ENCODE measurements at regions not wholly inside any gene's neighbourhood (a gene's known extent, or its start where the extent isn't known, plus 50 kb on each side); places are given as distances from the start of the nearest gene placed in this dataset.

GRCh38 chr1:105204836-105205371, 1455.2 kb downstream of the AMY1C start:
- no peaks in the 10 kb centered on the region for H3K4me1 ChIP-seq
- peaks cover 0 to 5% (median 1%) of the 10 kb centered on the region in 4 donors for H3K9me3 ChIP-seq
- H3K27me3 ChIP-seq = no peaks in the 10 kb centered on the region
- no peak overlapping the region for H3K27ac ChIP-seq
- TF ChIP-seq POLR2AphosphoS5 (IDR thresholded peaks at IDR 0.05) (no peak), POLR2A (IDR thresholded peaks at IDR 0.05) (no peak)
- ATAC-seq (ENCODE audit: low FRiP score in 2 of 2) = no peak
- H3K4me3 ChIP-seq = no peak overlapping the region
- WGBS, 2 donors = 81 to 90% methylated on average over 4 to 5 of the region's 5 CpGs
- H3K36me3 ChIP-seq = no peaks in the 10 kb centered on the region
- DNase-seq = no peak

GRCh38 chr1:105208581-105208980, 1458.9 kb downstream of the AMY1C start:
- no peaks in the 10 kb centered on the region for H3K27me3 ChIP-seq
- ATAC-seq (ENCODE audit: low FRiP score in 2 of 2) (no peak), DNase-seq (no peak)
- H3K27ac ChIP-seq = no peak overlapping the region
- H3K4me3 ChIP-seq = no peak overlapping the region
- no peaks in the 10 kb centered on the region for H3K4me1 ChIP-seq
- H3K36me3 ChIP-seq = no peaks in the 10 kb centered on the region
- H3K9me3 ChIP-seq = peaks cover 0 to 5% (median 1%) of the 10 kb centered on the region in 4 donors
- TF ChIP-seq POLR2A (IDR thresholded peaks at IDR 0.05) = no peak
- TF ChIP-seq CTCF (IDR thresholded peaks at IDR 0.05) = no peak
- TF ChIP-seq EP300 (IDR thresholded peaks at IDR 0.05) = no peak
- TF ChIP-seq POLR2AphosphoS5 (IDR thresholded peaks at IDR 0.05) = no peak
- 93 to 96% methylated on average over 3 of the region's 3 CpGs for WGBS, 2 donors

- H3K27ac ChIP-seq = no peak overlapping the region
- no peaks in the 10 kb centered on the region for H3K27me3 ChIP-seq
- ATAC-seq (ENCODE audit: low FRiP score in 2 of 2) (no peak), DNase-seq (no peak)
- H3K36me3 ChIP-seq = no peaks in the 10 kb centered on the region
- peaks cover 0 to 3% (median under 1%) of the 10 kb centered on the region in 4 donors for H3K9me3 ChIP-seq
- H3K4me1 ChIP-seq = no peaks in the 10 kb centered on the region
- no peak for TF ChIP-seq CTCF (IDR thresholded peaks at IDR 0.05)
- TF ChIP-seq POLR2A (IDR thresholded peaks at IDR 0.05) = no peak
- no peak for TF ChIP-seq POLR2AphosphoS5 (IDR thresholded peaks at IDR 0.05)
- no peak for TF ChIP-seq EP300 (IDR thresholded peaks at IDR 0.05)
- H3K4me3 ChIP-seq = no peak overlapping the region
Observed at GRCh38 chr1:105210747-105211146, 1461.0 kb downstream of the AMY1C start.

- 30 to 38% methylated on average over 1 of the region's 1 CpG for WGBS, 2 donors
- Histone ChIP-seq H3K4me3 (no peak overlapping the region), H3K27me3 (no peaks in the 10 kb centered on the region), H3K4me1 (no peaks in the 10 kb centered on the region), H3K36me3 (no peaks in the 10 kb centered on the region), H3K9me3 (peaks cover 0 to 5% (median 0%) of the 10 kb centered on the region in 4 donors), H3K27ac (no peak overlapping the region)
- no peak for DNase-seq
- no peak for ATAC-seq (ENCODE audit: low FRiP score in 2 of 2)
- TF ChIP-seq CTCF (IDR thresholded peaks at IDR 0.05) (no peak), POLR2AphosphoS5 (IDR thresholded peaks at IDR 0.05) (no peak), EP300 (IDR thresholded peaks at IDR 0.05) (no peak), POLR2A (IDR thresholded peaks at IDR 0.05) (no peak)
Observed at GRCh38 chr1:105231378-105231777, 1481.7 kb downstream of the AMY1C start.

- ATAC-seq (ENCODE audit: low FRiP score in 2 of 2) (no peak), DNase-seq (no peak)
- 70 to 75% methylated on average over 7 of the region's 7 CpGs for WGBS, 2 donors
Observed at GRCh38 chr1:105243411-105243810, 1493.7 kb downstream of the AMY1C start.

More at GRCh38 chr1:105243411-105243810, 1493.7 kb downstream of the AMY1C start:
- Histone ChIP-seq H3K4me1 (no peaks in the 10 kb centered on the region), H3K4me3 (no peak overlapping the region), H3K36me3 (no peaks in the 10 kb centered on the region), H3K27me3 (no peaks in the 10 kb centered on the region), H3K9me3 (no peaks in the 10 kb centered on the region), H3K27ac (no peak overlapping the region)
- TF ChIP-seq POLR2AphosphoS5 (IDR thresholded peaks at IDR 0.05) = no peak
- no peak for TF ChIP-seq EP300 (IDR thresholded peaks at IDR 0.05)
- no peak for TF ChIP-seq POLR2A (IDR thresholded peaks at IDR 0.05)
- TF ChIP-seq CTCF (IDR thresholded peaks at IDR 0.05) = no peak
